Tibial nerve (tissue), 4 donors: ENCODE measurements at regions not wholly inside any gene's neighbourhood (a gene's known extent, or its start where the extent isn't known, plus 50 kb on each side); places are given as distances from the start of the nearest gene placed in this dataset. TPM values are rescaled to one million over a fixed set of nuclear protein-coding genes. Genes with fewer than 3 reads are reported as not detected.

Source experiments
- DNase-seq, 2 donors: peaks; one replicate each; pipeline ENCODE4 v3.0.0-alpha.2; 2019; ENCODE audit warnings: low spot score in 2 of 2
- H3K27ac ChIP-seq, 4 donors: fragments of 200-600 bp; sonication (generic) in 3 of 4; one replicate each; pipeline ENCODE4 v1.5.1; 2017 to 2019; ENCODE audit warnings: mild to moderate bottlenecking in 1 of 4
- H3K27me3 ChIP-seq, 2 donors: fragments of 200-600 bp; sonication (generic) in 1 of 2; one replicate each; pipeline versions ENCODE4 v1.5.1 to v1.6.0; 2017 to 2019
- H3K36me3 ChIP-seq, 3 donors: fragments of 200-600 bp; sonication (generic); one replicate each; pipeline ENCODE4 v1.5.1; 2018 to 2019
- H3K4me1 ChIP-seq, 4 donors: fragments of 200-600 bp; sonication (generic) in 3 of 4; one replicate each; pipeline ENCODE4 v1.5.1; 2017 to 2019
- H3K4me3 ChIP-seq, 4 donors: fragments of 200-600 bp; sonication (generic) in 3 of 4; one replicate each; pipeline ENCODE4 v1.5.1; 2017 to 2019; ENCODE audit warnings: mild to moderate bottlenecking in 1 of 4, moderate library complexity in 1 of 4
- H3K9me3 ChIP-seq, 4 donors: fragments of 200-600 bp; sonication (generic) in 3 of 4; one replicate each; pipeline ENCODE4 v1.5.1; 2017 to 2019
- EP300 ChIP-seq, 2 donors: sonication (generic); formaldehyde crosslinking; IDR thresholded peaks; one replicate each; pipeline ENCODE4 v1.6.1; 2017; ENCODE audit warnings: antibody characterized with exemption in 2 of 2, mild to moderate bottlenecking in 1 of 2
- POLR2A ChIP-seq, 2 donors: fragments of 450-650 bp; IDR thresholded peaks; one replicate each; pipeline ENCODE4 v1.6.1; 2017; ENCODE audit warnings: antibody characterized with exemption in 2 of 2, mild to moderate bottlenecking in 2 of 2, moderate library complexity in 2 of 2
- WGBS, 2 donors: methylation state at CpG; one replicate each; pipeline ENCODE4 v1.1.5; 2018; 5-methylcytosine and 5-hydroxymethylcytosine counted together
- small RNA-seq: library from RNA; depleted of rRNA; stranded (forward); fragments of <200 nt; gene quantifications from one replicate; pipeline ENCODE3, GENCODE V24; 2016
- TF ChIP-seq, protein P1 (sequence below), 5 experiments: fragments of 200-600 bp in 3 of 5; fragments of 450-650 bp in 2 of 5; sonication (generic) in 3 of 5; IDR thresholded peaks; one replicate each; pipeline ENCODE4 v1.5.1; 2016 to 2019; ENCODE audit warnings: antibody characterized with exemption in 5 of 5, mild to moderate bottlenecking in 3 of 5, moderate library complexity in 2 of 5

- H3K4me3 ChIP-seq: no peak overlapping the region
- H3K9me3 ChIP-seq: peaks cover 0 to 100% (median 21%) of the 10 kb centered on the region in 4 donors
- H3K4me1 ChIP-seq: no peaks in the 10 kb centered on the region
- H3K36me3 ChIP-seq: no peaks in the 10 kb centered on the region
- TF ChIP-seq, protein P1, sequence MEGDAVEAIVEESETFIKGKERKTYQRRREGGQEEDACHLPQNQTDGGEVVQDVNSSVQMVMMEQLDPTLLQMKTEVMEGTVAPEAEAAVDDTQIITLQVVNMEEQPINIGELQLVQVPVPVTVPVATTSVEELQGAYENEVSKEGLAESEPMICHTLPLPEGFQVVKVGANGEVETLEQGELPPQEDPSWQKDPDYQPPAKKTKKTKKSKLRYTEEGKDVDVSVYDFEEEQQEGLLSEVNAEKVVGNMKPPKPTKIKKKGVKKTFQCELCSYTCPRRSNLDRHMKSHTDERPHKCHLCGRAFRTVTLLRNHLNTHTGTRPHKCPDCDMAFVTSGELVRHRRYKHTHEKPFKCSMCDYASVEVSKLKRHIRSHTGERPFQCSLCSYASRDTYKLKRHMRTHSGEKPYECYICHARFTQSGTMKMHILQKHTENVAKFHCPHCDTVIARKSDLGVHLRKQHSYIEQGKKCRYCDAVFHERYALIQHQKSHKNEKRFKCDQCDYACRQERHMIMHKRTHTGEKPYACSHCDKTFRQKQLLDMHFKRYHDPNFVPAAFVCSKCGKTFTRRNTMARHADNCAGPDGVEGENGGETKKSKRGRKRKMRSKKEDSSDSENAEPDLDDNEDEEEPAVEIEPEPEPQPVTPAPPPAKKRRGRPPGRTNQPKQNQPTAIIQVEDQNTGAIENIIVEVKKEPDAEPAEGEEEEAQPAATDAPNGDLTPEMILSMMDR (IDR thresholded peaks at IDR 0.05): no peak
- TF ChIP-seq POLR2A (IDR thresholded peaks at IDR 0.05) (no peak), EP300 (IDR thresholded peaks at IDR 0.05) (no peak)
- no peak overlapping the region for H3K27ac ChIP-seq
- WGBS, 2 donors: 45% methylated on average over 1 of the region's 1 CpG
- H3K27me3 ChIP-seq: no peaks in the 10 kb centered on the region
- DNase-seq: no peak
Measured at GRCh38 chr19:27618006-27618405, 1594.9 kb downstream of the UQCRFS1 start.

DNA sequence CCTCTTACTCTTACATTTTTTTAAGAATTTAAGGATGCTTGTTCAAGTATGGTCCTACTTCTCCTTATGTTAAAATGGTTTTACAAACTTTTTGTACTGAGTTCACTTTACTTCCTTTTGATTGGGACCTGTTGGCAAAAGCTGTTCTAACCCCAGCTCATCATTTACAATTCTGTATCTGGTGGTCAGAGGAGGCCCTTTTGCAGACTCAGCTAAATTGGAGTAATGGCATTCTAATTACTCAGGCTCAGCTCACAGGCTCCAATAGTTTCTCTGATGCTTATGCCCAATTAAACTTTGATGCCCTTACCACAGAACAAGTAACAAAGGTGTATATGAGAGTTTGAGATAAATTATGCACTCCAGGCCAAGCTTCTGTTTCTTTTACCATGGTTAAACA lies 1632.0 kb downstream of the UQCRFS1 start:
- no peak for DNase-seq
- no peaks in the 10 kb centered on the region for H3K36me3 ChIP-seq
- TF ChIP-seq EP300 (IDR thresholded peaks at IDR 0.05): no peak
- TF ChIP-seq, protein P1 (IDR thresholded peaks at IDR 0.05): no peak
- no peak for TF ChIP-seq POLR2A (IDR thresholded peaks at IDR 0.05)
- H3K9me3 ChIP-seq: peaks cover 0 to 91% (median 3%) of the 10 kb centered on the region in 4 donors
- H3K27ac ChIP-seq: no peak overlapping the region
- no peaks in the 10 kb centered on the region for H3K27me3 ChIP-seq
- H3K4me1 ChIP-seq: no peaks in the 10 kb centered on the region
- H3K4me3 ChIP-seq: no peak overlapping the region

Small RNA genes in the stretch of these regions (small RNA-seq; reads per million reads assigned to genes)
- not detected for gene AC006504.6
- not detected for gene RNA5SP470
